HG02610 (cell line): ENCODE measurements at regions not wholly inside any gene's neighbourhood (a gene's known extent, or its start where the extent isn't known, plus 50 kb on each side); places are given as distances from the start of the nearest gene placed in this dataset.

ENCODE experiments used
- ATAC-seq: cut with Tn5 transposase; IDR thresholded peaks from one replicate; pipeline ENCODE4 v1.9.1; 2021; ENCODE audit warnings: mild to moderate bottlenecking, moderate library complexity; ENCODE audit not compliant: unreplicated experiment

- no peak for ATAC-seq
Measured at GRCh38 chr15:96414875-96415274, 84.4 kb downstream of the NR2F2 start.

GRCh38 chr15:96415513-96416217, 85.2 kb downstream of the NR2F2 start:
- ATAC-seq, result no peak

- no peak for ATAC-seq
Measured at GRCh38 chr15:96416218-96416933, 85.9 kb downstream of the NR2F2 start.

- ATAC-seq, result no peak
Measured at GRCh38 chr15:96416934-96417759, 86.6 kb downstream of the NR2F2 start.

- no peak for ATAC-seq
Measured at GRCh38 chr15:96417760-96418130, 87.2 kb downstream of the NR2F2 start.

GRCh38 chr15:96418146-96418545, 87.6 kb downstream of the NR2F2 start:
- no peak for ATAC-seq

- ATAC-seq, result no peak
Measured at GRCh38 chr15:96421178-96421601, 90.7 kb downstream of the NR2F2 start.

- no peak for ATAC-seq
Measured at GRCh38 chr15:96422125-96422524, 91.6 kb downstream of the NR2F2 start.

- no peak for ATAC-seq
Measured at GRCh38 chr15:96424674-96425073, 94.2 kb downstream of the NR2F2 start.

GRCh38 chr15:96428742-96429141, 98.2 kb downstream of the NR2F2 start:
- no peak for ATAC-seq

- ATAC-seq, result no peak
Measured at GRCh38 chr15:96431786-96432185, 101.3 kb downstream of the NR2F2 start.

- ATAC-seq, result no peak
Measured at GRCh38 chr15:96435022-96435421, 104.5 kb downstream of the NR2F2 start.

GRCh38 chr15:96435841-96436240, 105.3 kb downstream of the NR2F2 start:
- no peak for ATAC-seq

- ATAC-seq, result no peak
Measured at GRCh38 chr15:96440978-96441377, 110.5 kb downstream of the NR2F2 start.

GRCh38 chr15:96442076-96442475, 111.6 kb downstream of the NR2F2 start:
- no peak for ATAC-seq

GRCh38 chr15:96444865-96445264, 114.4 kb downstream of the NR2F2 start:
- ATAC-seq, result no peak

GRCh38 chr15:96448923-96449322, 118.4 kb downstream of the NR2F2 start:
- ATAC-seq, result no peak

GRCh38 chr15:96457841-96458240, 127.3 kb downstream of the NR2F2 start:
- no peak for ATAC-seq

GRCh38 chr15:96460106-96460505, 129.6 kb downstream of the NR2F2 start:
- no peak for ATAC-seq

- ATAC-seq, result no peak
Measured at GRCh38 chr15:96462768-96463750, 132.6 kb downstream of the NR2F2 start.
